ENCODE measurements at regions not wholly inside any gene's neighbourhood (a gene's known extent, or its start where the extent isn't known, plus 50 kb on each side); places are given as distances from the start of the nearest gene placed in this dataset.
"Not testable (repeated sequence)": the region's sequence is repeated elsewhere in the genome, so short reads cannot be mapped to it uniquely, and the experiment has no call there.

- DNase-seq (ENCODE audit: low read depth in 2 of 2): no peak
Measured at GRCh38 chr14:87312894-87313205, 680.1 kb downstream of the GALC start.

DNA sequence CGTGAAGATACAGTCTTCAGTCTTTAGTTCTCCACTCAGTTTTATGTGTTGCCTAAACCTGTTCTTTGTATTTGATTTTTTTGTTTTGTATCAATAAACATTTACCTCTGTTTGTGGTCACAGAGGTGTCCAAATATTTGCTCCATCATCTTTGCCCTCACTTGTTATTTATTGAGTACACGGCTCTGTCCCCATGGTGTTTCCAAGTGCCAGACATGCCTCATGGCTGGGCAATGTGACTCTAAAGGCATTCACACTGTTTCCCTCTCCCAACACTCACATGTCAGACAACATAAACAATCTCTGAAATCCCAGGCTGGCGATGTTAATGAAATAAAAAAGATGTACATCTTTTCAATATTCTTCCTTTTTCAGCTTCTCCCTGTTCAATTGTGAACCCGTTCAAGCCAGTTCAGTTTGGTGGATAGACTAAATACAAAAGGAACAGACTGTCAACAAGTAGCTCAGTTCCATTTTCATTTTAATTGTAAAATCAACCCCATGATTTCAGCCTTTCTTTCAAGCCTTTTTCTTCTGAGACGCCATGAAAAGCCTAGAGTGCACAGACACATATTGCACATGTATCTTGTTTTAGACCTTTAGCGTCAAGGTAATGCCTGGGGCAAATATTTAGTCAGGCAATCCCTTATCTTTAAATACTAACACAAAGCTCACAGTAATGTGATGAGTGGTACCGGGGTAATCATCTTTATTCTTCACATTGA is 680.7 kb downstream of the GALC start:
- no peak for DNase-seq (ENCODE audit: low read depth in 2 of 2)

DNA sequence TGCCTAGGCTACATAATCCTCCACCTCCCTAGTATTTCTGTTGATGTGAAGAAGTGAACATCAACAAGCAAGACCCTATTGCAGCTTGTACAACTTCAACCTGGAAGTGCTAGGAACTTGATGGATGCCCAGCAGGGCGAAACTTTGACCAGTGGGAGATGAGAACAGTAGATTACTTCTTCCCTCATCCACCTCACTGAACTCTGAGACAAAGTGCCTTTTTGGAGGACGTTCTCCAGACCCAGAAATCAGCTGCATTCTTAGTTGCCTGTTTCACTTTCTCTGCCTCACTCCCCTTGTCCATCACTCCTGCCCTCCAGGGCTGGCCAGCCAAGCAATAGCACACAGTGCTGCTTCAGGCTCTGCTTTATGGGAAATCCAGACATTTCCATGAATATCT is 683.4 kb downstream of the GALC start:
- DNase-seq (ENCODE audit: low read depth in 2 of 2): no peak

- DNase-seq (ENCODE audit: low read depth in 2 of 2): no peak
Measured at GRCh38 chr14:87306409-87307168, 686.4 kb downstream of the GALC start.

DNA sequence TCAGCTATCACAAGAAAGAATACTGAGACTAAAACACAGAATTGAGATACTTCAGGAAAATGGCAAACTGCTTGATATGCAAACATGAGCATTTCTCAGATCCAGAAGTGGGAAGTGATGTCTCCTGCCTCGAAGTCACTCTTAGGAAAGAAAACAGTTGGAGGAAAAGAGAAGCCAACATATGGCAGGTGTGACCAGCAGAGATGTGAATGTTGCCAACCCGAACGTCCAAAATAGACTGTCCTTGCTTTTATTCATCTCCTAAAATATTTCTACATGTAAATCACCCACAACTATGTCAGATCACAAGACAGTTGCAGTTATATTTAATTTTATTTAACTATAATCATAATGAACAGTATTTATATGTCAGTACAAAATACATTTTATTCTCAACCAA is 687.6 kb downstream of the GALC start:
- DNase-seq (ENCODE audit: low read depth in 2 of 2): no peak

DNA sequence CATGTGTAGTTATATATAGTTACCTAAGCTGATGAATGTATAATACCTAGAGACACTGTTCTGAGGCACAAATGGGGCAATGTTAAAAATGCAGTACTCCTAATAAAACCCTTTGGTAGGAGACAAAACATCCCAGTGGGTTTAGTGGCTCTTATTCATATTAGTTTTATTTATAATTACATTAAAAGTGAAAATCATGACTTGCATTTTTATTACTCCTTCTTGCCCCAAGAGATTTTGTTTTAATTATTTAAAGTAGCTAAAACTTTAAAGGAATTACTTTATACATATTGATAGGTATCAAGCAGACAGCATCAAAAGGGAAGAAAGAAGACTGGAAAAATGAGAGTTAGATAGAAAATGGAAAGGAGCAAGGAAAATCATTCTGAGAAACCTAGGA is 688.6 kb downstream of the GALC start:
- no peak for DNase-seq (ENCODE audit: low read depth in 2 of 2)

GRCh38 chr14:87286826-87287225 is 706.2 kb downstream of the GALC start:
- no peak for DNase-seq (ENCODE audit: low read depth in 2 of 2)

DNA sequence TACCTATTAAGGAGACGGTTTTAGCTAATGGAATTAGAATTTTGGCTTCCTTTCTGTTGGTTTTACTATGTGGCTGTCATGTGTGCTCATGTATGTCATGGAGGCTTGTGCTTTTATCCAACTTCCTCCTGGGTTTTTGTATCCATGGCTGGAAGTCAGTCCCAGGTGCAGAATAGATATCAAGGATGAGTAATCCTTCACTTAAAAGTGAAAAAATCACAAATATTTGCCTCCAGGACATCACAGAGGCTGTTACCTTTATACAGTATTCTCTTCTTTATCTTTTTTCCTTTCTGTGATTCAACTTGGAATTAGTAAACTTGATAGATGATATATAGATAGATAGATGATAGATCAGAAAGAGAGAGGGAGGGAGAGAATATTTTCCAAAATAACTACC is 706.8 kb downstream of the GALC start:
- DNase-seq (ENCODE audit: low read depth in 2 of 2): no peak

- DNase-seq (ENCODE audit: low read depth in 2 of 2): no peak
Measured at GRCh38 chr14:87285506-87285905, 707.5 kb downstream of the GALC start.

DNA sequence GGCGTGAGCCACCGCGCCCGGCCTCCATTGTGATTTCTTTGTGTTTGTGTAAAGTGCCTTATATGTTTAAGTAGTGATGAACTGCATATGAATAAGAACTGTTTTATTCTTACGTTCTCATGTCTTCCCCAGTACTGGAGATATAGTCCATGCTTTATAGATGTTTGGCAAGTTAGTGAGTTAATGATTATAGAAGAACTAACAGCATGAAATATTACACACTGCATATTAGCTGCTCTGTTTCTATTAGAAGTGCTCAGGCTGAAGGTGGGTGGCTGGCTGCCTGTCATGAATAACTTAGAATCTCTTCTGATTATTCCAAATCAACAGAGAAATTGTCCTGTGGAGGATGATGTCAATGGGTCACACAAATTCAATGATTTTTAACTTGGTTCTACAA is 709.4 kb downstream of the GALC start:
- no peak for DNase-seq (ENCODE audit: low read depth in 2 of 2)

DNA sequence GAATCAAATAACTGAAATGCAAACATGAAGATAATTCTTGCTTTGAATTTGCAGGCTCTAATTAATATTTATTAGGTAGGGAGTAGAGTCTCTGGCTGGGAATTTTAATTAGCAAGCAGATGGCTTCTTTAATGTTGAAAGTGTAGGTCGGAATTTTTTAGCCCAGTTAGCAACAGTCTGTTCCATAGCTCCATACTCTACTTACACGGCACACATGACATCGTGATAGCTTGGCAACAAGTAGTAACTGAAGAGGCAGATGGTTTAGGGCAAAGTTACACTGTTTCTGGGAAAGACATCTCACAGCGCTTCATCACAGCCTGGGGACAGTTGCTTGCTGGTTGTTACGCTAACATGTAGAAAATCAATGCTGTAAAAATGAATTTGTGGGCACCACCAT is 710.7 kb downstream of the GALC start:
- no peak for DNase-seq (ENCODE audit: low read depth in 2 of 2)

- DNase-seq (ENCODE audit: low read depth in 2 of 2): no peak
Measured at GRCh38 chr14:87278415-87278814, 714.6 kb downstream of the GALC start.

GRCh38 chr14:87271331-87271730 is 721.7 kb downstream of the GALC start:
- DNase-seq (ENCODE audit: low read depth in 2 of 2): no peak

- no peak for DNase-seq (ENCODE audit: low read depth in 2 of 2)
Measured at GRCh38 chr14:87268997-87269396, 724.0 kb downstream of the GALC start.

- no peak for DNase-seq (ENCODE audit: low read depth in 2 of 2)
Measured at GRCh38 chr14:87264796-87265195, 728.2 kb downstream of the GALC start.

GRCh38 chr14:87264272-87264785 is 728.7 kb downstream of the GALC start:
- no peak for DNase-seq (ENCODE audit: low read depth in 2 of 2)

GRCh38 chr14:87261621-87262020 is 731.4 kb downstream of the GALC start:
- no peak for DNase-seq (ENCODE audit: low read depth in 2 of 2)

DNA sequence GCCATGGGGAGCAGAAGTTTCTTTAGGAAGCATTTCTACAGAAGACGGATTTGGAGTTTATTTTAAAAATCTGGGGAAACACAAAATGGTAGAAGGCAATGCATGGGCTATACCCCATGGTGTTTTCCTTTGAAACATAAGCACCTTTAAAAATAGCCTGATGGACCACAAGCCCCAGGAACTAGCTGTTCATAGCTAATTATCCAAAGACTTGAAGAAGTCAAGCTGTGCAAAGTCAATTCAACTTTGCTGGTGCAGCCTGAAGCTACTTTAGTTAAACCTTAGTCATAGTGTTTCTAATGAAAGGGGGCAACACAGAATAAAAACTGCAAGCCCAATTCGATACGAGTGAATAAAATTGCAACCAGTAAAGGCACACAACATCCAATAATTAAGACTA is 732.5 kb downstream of the GALC start:
- DNase-seq (ENCODE audit: low read depth in 2 of 2): no peak

GRCh38 chr14:87257421-87257820 is 735.6 kb downstream of the GALC start:
- no peak for DNase-seq (ENCODE audit: low read depth in 2 of 2)

- no peak for DNase-seq (ENCODE audit: low read depth in 2 of 2)
Measured at GRCh38 chr14:87255058-87255457, 737.9 kb downstream of the GALC start.

- no peak for DNase-seq (ENCODE audit: low read depth in 2 of 2)
Measured at GRCh38 chr14:87254331-87254874, 738.6 kb downstream of the GALC start.

DNA sequence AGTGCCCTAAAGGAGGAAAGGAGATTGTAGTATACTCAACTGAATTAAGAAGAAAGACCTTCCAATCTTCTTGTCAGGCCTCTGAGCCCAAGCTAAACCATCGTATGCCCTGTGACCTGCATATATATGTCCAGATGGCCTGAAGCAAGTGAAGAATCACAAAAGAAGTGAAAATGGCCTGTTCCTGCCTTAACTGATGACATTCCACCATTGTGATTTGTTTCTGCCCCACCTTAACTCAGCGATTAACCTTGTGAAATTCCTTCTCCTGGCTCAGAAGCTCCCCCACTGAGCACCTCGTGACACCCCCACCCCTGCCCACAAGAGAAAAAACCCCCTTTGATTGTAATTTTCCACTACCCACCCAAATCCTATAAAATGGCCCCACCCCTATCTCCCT is 739.2 kb downstream of the GALC start:
- not testable (repeated sequence) for DNase-seq (ENCODE audit: low read depth in 2 of 2)

- DNase-seq (ENCODE audit: low read depth in 2 of 2): no peak
Measured at GRCh38 chr14:87252103-87252502, 740.9 kb downstream of the GALC start.

Measured in stimulated activated CD8-positive, alpha-beta memory T cell treated with anti-CD3 and anti-CD28 coated beads, Interleukin-7, amount 100 ng/mL, for 1 hour (primary cell).